Spleen (tissue), 7 donors: ENCODE measurements at regions not wholly inside any gene's neighbourhood (a gene's known extent, or its start where the extent isn't known, plus 50 kb on each side); places are given as distances from the start of the nearest gene placed in this dataset.

Experiments
- POLR2A ChIP-seq, 3 donors: fragments of 450-650 bp; IDR thresholded peaks; one replicate each; pipeline ENCODE4 v1.5.1; 2017; ENCODE audit warnings: antibody characterized with exemption in 3 of 3, mild to moderate bottlenecking in 1 of 3
- POLR2AphosphoS5 ChIP-seq, 3 donors: sonication (generic); formaldehyde crosslinking; IDR thresholded peaks; one replicate each; pipeline ENCODE4 v1.5.1; 2017; ENCODE audit warnings: antibody characterized with exemption in 3 of 3
- TF ChIP-seq, protein P1 (sequence below), 11 experiments: fragments of 200-600 bp in 7 of 11; fragments of 450-650 bp in 4 of 11; sonication (generic) in 4 of 11; IDR thresholded peaks in 8 of 11; conservative IDR thresholded peaks in 3 of 11; 1 replicate in 7 of 11; 2 replicates in 4 of 11; pipeline versions ENCODE4 v1.4.0 to v1.8.0; 2016 to 2021; ENCODE audit warnings: antibody characterized with exemption in 11 of 11, inconsistent platforms in 4 of 11, mild to moderate bottlenecking in 1 of 11
- donor health status: DM: no; HTN: no; CAD: no; lungs with moderate emphysema.
- donor health status: DM: no; HTN: no; CAD: no.
- donor health status: DM: no; HTN: no; CAD: no.

DNA sequence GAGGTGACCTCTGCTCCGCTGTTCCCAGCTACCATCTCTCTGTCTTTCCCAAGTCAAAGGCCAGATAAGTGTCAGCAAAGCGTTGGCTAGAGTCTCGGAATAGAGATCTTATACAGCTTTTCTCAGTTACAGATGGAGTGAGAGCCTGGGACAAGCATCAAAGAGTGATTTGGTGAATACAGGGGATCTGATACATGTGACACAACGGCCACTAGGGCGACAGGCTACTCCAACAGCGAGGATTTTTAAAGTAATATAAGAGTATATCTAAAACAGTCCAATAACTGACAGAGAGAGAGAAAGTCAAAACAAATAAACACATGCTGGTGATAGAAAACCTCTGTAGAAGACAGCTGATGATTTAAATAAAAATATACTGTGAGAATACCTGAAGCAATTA, 433.1 kb upstream of the SMIM31 start:
- TF ChIP-seq, protein P1, sequence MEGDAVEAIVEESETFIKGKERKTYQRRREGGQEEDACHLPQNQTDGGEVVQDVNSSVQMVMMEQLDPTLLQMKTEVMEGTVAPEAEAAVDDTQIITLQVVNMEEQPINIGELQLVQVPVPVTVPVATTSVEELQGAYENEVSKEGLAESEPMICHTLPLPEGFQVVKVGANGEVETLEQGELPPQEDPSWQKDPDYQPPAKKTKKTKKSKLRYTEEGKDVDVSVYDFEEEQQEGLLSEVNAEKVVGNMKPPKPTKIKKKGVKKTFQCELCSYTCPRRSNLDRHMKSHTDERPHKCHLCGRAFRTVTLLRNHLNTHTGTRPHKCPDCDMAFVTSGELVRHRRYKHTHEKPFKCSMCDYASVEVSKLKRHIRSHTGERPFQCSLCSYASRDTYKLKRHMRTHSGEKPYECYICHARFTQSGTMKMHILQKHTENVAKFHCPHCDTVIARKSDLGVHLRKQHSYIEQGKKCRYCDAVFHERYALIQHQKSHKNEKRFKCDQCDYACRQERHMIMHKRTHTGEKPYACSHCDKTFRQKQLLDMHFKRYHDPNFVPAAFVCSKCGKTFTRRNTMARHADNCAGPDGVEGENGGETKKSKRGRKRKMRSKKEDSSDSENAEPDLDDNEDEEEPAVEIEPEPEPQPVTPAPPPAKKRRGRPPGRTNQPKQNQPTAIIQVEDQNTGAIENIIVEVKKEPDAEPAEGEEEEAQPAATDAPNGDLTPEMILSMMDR (IDR thresholded peaks at IDR 0.05 in 8 of 11, conservative IDR thresholded peaks at IDR 0.05 in 3 of 11): no peak
- TF ChIP-seq POLR2A (IDR thresholded peaks at IDR 0.05) (no peak), POLR2AphosphoS5 (IDR thresholded peaks at IDR 0.05) (no peak)
